ENCODE measurements at regions not wholly inside any gene's neighbourhood (a gene's known extent, or its start where the extent isn't known, plus 50 kb on each side); places are given as distances from the start of the nearest gene placed in this dataset.

- DNase-seq (ENCODE audit: low spot score), result no peak
Measured at GRCh38 chr2:146874260-146874658, 970.6 kb upstream of the ACVR2A start.

GRCh38 chr2:146873646-146874259 lies 971.1 kb upstream of the ACVR2A start:
- no peak for DNase-seq (ENCODE audit: low spot score)

GRCh38 chr2:146873056-146873455 lies 971.8 kb upstream of the ACVR2A start:
- no peak for DNase-seq (ENCODE audit: low spot score)

GRCh38 chr2:146870691-146871090 lies 974.1 kb upstream of the ACVR2A start:
- no peak for DNase-seq (ENCODE audit: low spot score)

- DNase-seq (ENCODE audit: low spot score), result no peak
Measured at GRCh38 chr2:146869328-146869727, 975.5 kb upstream of the ACVR2A start.

- no peak for DNase-seq (ENCODE audit: low spot score)
Measured at GRCh38 chr2:146868051-146868450, 976.8 kb upstream of the ACVR2A start.

- DNase-seq (ENCODE audit: low spot score), result no peak
Measured at GRCh38 chr2:146867477-146867986, 977.3 kb upstream of the ACVR2A start.

GRCh38 chr2:146853741-146854444 lies 990.9 kb upstream of the ACVR2A start:
- DNase-seq (ENCODE audit: low spot score), result no peak

- no peak for DNase-seq (ENCODE audit: low spot score)
Measured at GRCh38 chr2:146852661-146853060, 992.2 kb upstream of the ACVR2A start.

- no peak for DNase-seq (ENCODE audit: low spot score)
Measured at GRCh38 chr2:146850746-146851145, 994.1 kb upstream of the ACVR2A start.

- no peak for DNase-seq (ENCODE audit: low spot score)
Measured at GRCh38 chr2:146847846-146848245, 997.0 kb upstream of the ACVR2A start.

- DNase-seq (ENCODE audit: low spot score), result no peak
Measured at GRCh38 chr2:146844226-146844990, 1000.4 kb upstream of the ACVR2A start.

GRCh38 chr2:146837857-146838256 lies 1007.0 kb upstream of the ACVR2A start:
- no peak for DNase-seq (ENCODE audit: low spot score)

GRCh38 chr2:146826388-146826787 lies 1018.4 kb upstream of the ACVR2A start:
- DNase-seq (ENCODE audit: low spot score), result no peak

- DNase-seq (ENCODE audit: low spot score), result no peak
Measured at GRCh38 chr2:146821836-146822316, 1023.0 kb upstream of the ACVR2A start.

GRCh38 chr2:146820672-146821071 lies 1024.2 kb upstream of the ACVR2A start:
- DNase-seq (ENCODE audit: low spot score), result no peak

- DNase-seq (ENCODE audit: low spot score), result no peak
Measured at GRCh38 chr2:146818122-146818521, 1026.7 kb upstream of the ACVR2A start.

- no peak for DNase-seq (ENCODE audit: low spot score)
Measured at GRCh38 chr2:146817613-146818012, 1027.2 kb upstream of the ACVR2A start.

GRCh38 chr2:146814971-146815370 lies 1029.9 kb upstream of the ACVR2A start:
- DNase-seq (ENCODE audit: low spot score), result no peak

- DNase-seq (ENCODE audit: low spot score), result no peak
Measured at GRCh38 chr2:146807568-146808168, 1037.2 kb upstream of the ACVR2A start.

- DNase-seq (ENCODE audit: low spot score), result no peak
Measured at GRCh38 chr2:146806364-146807005, 1038.3 kb upstream of the ACVR2A start.

- DNase-seq (ENCODE audit: low spot score), result no peak
Measured at GRCh38 chr2:146804288-146804687, 1040.5 kb upstream of the ACVR2A start.
